GM12878 (cell line): ENCODE measurements at regions not wholly inside any gene's neighbourhood (a gene's known extent, or its start where the extent isn't known, plus 50 kb on each side); places are given as distances from the start of the nearest gene placed in this dataset.

ENCODE experiments used
- ATAC-seq: fragments of 200-7000 bp; cut with Tn5 transposase; 3 replicates; pipeline ENCODE4 v1.9.1; 2020; ENCODE audit warnings: mild to moderate bottlenecking, moderate library complexity
- BruUV-seq: library from RNA; stranded (reverse); fragments of 400-500 nt; replicated peaks from 2 replicates; lab custom pipeline; 2021; lab: Mats Ljungman, UMichigan
- CTCF ChIA-PET: fragments of 300-600 bp; sonication (Branson Sonifier 250); formaldehyde crosslinking; extraction: SDS; loops from one replicate; lab custom pipeline; 2021; ENCODE audit warnings: inconsistent platforms; lab: Yijun Ruan, JAX
- POLR2A ChIA-PET: fragments of 350-600 bp; formaldehyde crosslinking; extraction: SDS; loops from one replicate; lab custom pipeline; 2021; ENCODE audit warnings: inconsistent platforms; lab: Charles Lee
- RAD21 ChIA-PET: fragments of 300-600 bp; sonication (Branson Sonifier 250); formaldehyde crosslinking; loops from one replicate; lab custom pipeline; 2023; ENCODE audit warnings: antibody characterized with exemption; ENCODE audit not compliant: unreplicated experiment; lab: Charles Lee
- SMC1A ChIA-PET: fragments of 300-600 bp; sonication (Branson Sonifier 250); formaldehyde crosslinking; loops from one replicate; lab custom pipeline; 2023; ENCODE audit not compliant: unreplicated experiment, uncharacterized antibody; lab: Charles Lee
- DNase-seq: peaks from one replicate; pipeline ENCODE4 v3.0.0-alpha.2; 2011; ENCODE audit warnings: low read depth, low spot score
- FAIRE-seq: peaks from 3 replicates; lab custom pipeline; 2011; peaks lifted over from hg19 to GRCh38; lab: Jason Lieb, UNC
- H2AFZ ChIP-seq: 2 replicates; pipeline ENCODE4 v1.6.0; 2011; ENCODE audit warnings: low read depth, low read length, control low read depth; ENCODE audit not compliant: control insufficient read depth
- H3K27ac ChIP-seq: 2 replicates; pipeline ENCODE4 v1.5.1; 2011; ENCODE audit warnings: control low read depth; ENCODE audit not compliant: control insufficient read depth, insufficient read depth
- H3K27me3 ChIP-seq, 2 experiments: replicated peaks in 1 of 2; 2 replicates each; pipeline versions ENCODE4 v1.6.0 to v1.6.1; 2011; ENCODE audit warnings: low read length in 1 of 2; ENCODE audit not compliant: control insufficient read depth in 2 of 2, insufficient read depth in 2 of 2
- H3K36me3 ChIP-seq, 2 experiments: 2 replicates each; pipeline ENCODE4 v1.5.1; 2011; ENCODE audit warnings: low read length in 1 of 2; ENCODE audit not compliant: control insufficient read depth in 2 of 2, insufficient read depth in 2 of 2
- H3K4me1 ChIP-seq: 2 replicates; pipeline ENCODE4 v1.6.1; 2011; ENCODE audit warnings: mild to moderate bottlenecking, low read length, moderate library complexity, mixed read lengths; ENCODE audit not compliant: control insufficient read depth, insufficient read depth
- H3K4me2 ChIP-seq: 2 replicates; pipeline ENCODE4 v1.6.0; 2011; ENCODE audit warnings: control low read depth; ENCODE audit not compliant: control insufficient read depth, insufficient read depth
- H3K4me3 ChIP-seq: fragments of 200-600 bp; sonication (generic); 2 replicates; pipeline ENCODE4 v1.5.1; 2016
- H3K79me2 ChIP-seq: 2 replicates; pipeline ENCODE4 v1.6.0; 2011; ENCODE audit warnings: low read length; ENCODE audit not compliant: control insufficient read depth, insufficient read depth
- H3K9ac ChIP-seq: 2 replicates; pipeline ENCODE4 v1.8.0; 2011; ENCODE audit warnings: low read length, control low read depth, mixed read lengths; ENCODE audit not compliant: control insufficient read depth, insufficient read depth
- H3K9me3 ChIP-seq: replicated peaks from 3 replicates; pipeline ENCODE4 v1.5.1; 2011; ENCODE audit warnings: mild to moderate bottlenecking, low read length; ENCODE audit not compliant: control insufficient read depth, insufficient read depth
- H4K20me1 ChIP-seq: 2 replicates; pipeline ENCODE4 v1.6.0; 2011; ENCODE audit not compliant: control insufficient read depth, insufficient read depth
- CEBPZ ChIP-seq: fragments of 150-350 bp; IDR thresholded peaks from 2 replicates; pipeline ENCODE4 v1.6.1; 2016; ENCODE audit warnings: low read depth, low read length
- EGR1 ChIP-seq, 2 experiments: IDR thresholded peaks; 1 replicate in 1 of 2; 2 replicates in 1 of 2; pipeline ENCODE4 v1.6.1; 2011 to 2012; ENCODE audit warnings: low read depth in 2 of 2, low read length in 2 of 2, borderline replicate concordance in 1 of 2, mild to moderate bottlenecking in 1 of 2, moderate library complexity in 1 of 2
- MYB ChIP-seq: fragments of 150-350 bp; IDR thresholded peaks from 2 replicates; pipeline ENCODE4 v1.6.1; 2014; ENCODE audit warnings: mild to moderate bottlenecking, low read depth, low read length, borderline replicate concordance
- SUPT20H ChIP-seq: IDR thresholded peaks from 2 replicates; pipeline ENCODE4 v1.6.1; 2011; ENCODE audit warnings: low read depth, mild to moderate bottlenecking, low read length, moderate library complexity, borderline replicate concordance; ENCODE audit not compliant: control insufficient read depth
- SUZ12 ChIP-seq: fragments of 200-600 bp; sonication (generic); IDR thresholded peaks from one replicate; pipeline ENCODE4 v1.6.1; 2018; ENCODE audit warnings: antibody characterized with exemption, mild to moderate bottlenecking; ENCODE audit not compliant: unreplicated experiment
- TCF12 ChIP-seq: IDR thresholded peaks from 2 replicates; pipeline ENCODE4 v1.6.1; 2011; ENCODE audit warnings: low read depth, mild to moderate bottlenecking, low read length
- WGBS: methylation state at CpG from one replicate; pipeline ENCODE4 v1.1.6; 2016; ENCODE audit warnings: low lambda C conversion rate; ENCODE audit not compliant: insufficient replicate concordance, insufficient coverage; ENCODE audit errors: missing lambda C conversion rate; 5-methylcytosine and 5-hydroxymethylcytosine counted together
- in situ Hi-C: fragments of 300-500 bp; cut with MboI; formaldehyde crosslinking; loops from 9 replicates; pipeline ENCODE4 v1.14.3; 2018; ENCODE audit warnings: mixed read lengths
- intact Hi-C: fragments of 100-400 bp; cut with micrococcal nuclease; formaldehyde crosslinking; loops from one replicate; pipeline ENCODE4 v1.14.2; 2022; ENCODE audit not compliant: unreplicated experiment

- RAD21 ChIA-PET, result no interaction called here
- 19% methylated on average over 1 of the region's 1 CpG for WGBS
- SMC1A ChIA-PET, result interaction anchor here (1.2 kb wide), 1 partner anchor 592 kb away, joined by 3 read pairs; no protein-coding TSS in a partner anchor
- no TSS peak for BruUV-seq
- TF ChIP-seq TCF12 (no peak), MYB (no peak), SUPT20H (no peak), CEBPZ (no peak), EGR1 (IDR thresholded peaks at IDR 0.05; ENCODE audit: borderline replicate concordance in 1 of 2, low read depth in 2 of 2, low read length in 2 of 2) (no peak), SUZ12 (no peak)
- FAIRE-seq, result no peak
- intact Hi-C loops, result no loop called here
- no peak overlapping the region for H3K9ac ChIP-seq
- no peaks in the 10 kb centered on the region for H3K27me3 ChIP-seq
- CTCF ChIA-PET, result no interaction called here
- H2AFZ ChIP-seq, result no peak overlapping the region
- DNase-seq, result no peak
- H3K27ac ChIP-seq, result no peak overlapping the region
- H4K20me1 ChIP-seq, result no peaks in the 10 kb centered on the region
- in situ Hi-C loops, result no loop called here
- no peak overlapping the region for H3K4me2 ChIP-seq
- no peaks in the 10 kb centered on the region for H3K36me3 ChIP-seq
- H3K79me2 ChIP-seq, result no peaks in the 10 kb centered on the region
- no peaks in the 10 kb centered on the region for H3K9me3 ChIP-seq
- no peaks in the 10 kb centered on the region for H3K4me1 ChIP-seq
- no peak for ATAC-seq
- H3K4me3 ChIP-seq, result no peak overlapping the region
- POLR2A ChIA-PET, result interaction anchor here (0.6 kb wide), 1 partner anchor 841 kb away, joined by 3 read pairs; no protein-coding TSS in a partner anchor
Measured at GRCh38 chr18:44620812-44621211, 59.9 kb upstream of the SETBP1 start.
